ENCODE measurements at regions not wholly inside any gene's neighbourhood (a gene's known extent, or its start where the extent isn't known, plus 50 kb on each side); places are given as distances from the start of the nearest gene placed in this dataset.

- no peak for DNase-seq
- H3K9me3 ChIP-seq (ENCODE audit: severe bottlenecking) = no peaks in the 10 kb centered on the region
- no peak overlapping the region for H3K4me3 ChIP-seq (ENCODE audit: low read depth, low read length)
- no peak overlapping the region for H3K27ac ChIP-seq
- H3K27me3 ChIP-seq (ENCODE audit: insufficient read depth, low read depth, severe bottlenecking) = peaks cover 17% of the 10 kb centered on the region
- H3K36me3 ChIP-seq = no peaks in the 10 kb centered on the region
- TF ChIP-seq CTCF (IDR thresholded peaks at IDR 0.05; ENCODE audit: low read depth, low read length) = no peak
These were observed 266.0 kb upstream of the ZFHX3 start for GRCh38 chr16:73313950-73314349.

GRCh38 chr16:73311857-73312723 lies 264.2 kb upstream of the ZFHX3 start:
- H3K9me3 ChIP-seq (ENCODE audit: severe bottlenecking) = no peaks in the 10 kb centered on the region
- DNase-seq = no peak
- no peak for TF ChIP-seq CTCF (IDR thresholded peaks at IDR 0.05; ENCODE audit: low read depth, low read length)
- H3K27ac ChIP-seq = no peak overlapping the region
- H3K27me3 ChIP-seq (ENCODE audit: insufficient read depth, low read depth, severe bottlenecking) = peaks cover 16% of the 10 kb centered on the region
- no peaks in the 10 kb centered on the region for H3K36me3 ChIP-seq
- H3K4me3 ChIP-seq (ENCODE audit: low read depth, low read length) = no peak overlapping the region

GRCh38 chr16:73308771-73309170 lies 260.8 kb upstream of the ZFHX3 start:
- no peaks in the 10 kb centered on the region for H3K9me3 ChIP-seq (ENCODE audit: severe bottlenecking)
- H3K27me3 ChIP-seq (ENCODE audit: insufficient read depth, low read depth, severe bottlenecking) = peaks cover 18% of the 10 kb centered on the region
- DNase-seq = no peak
- no peak for TF ChIP-seq CTCF (IDR thresholded peaks at IDR 0.05; ENCODE audit: low read depth, low read length)
- no peak overlapping the region for H3K4me3 ChIP-seq (ENCODE audit: low read depth, low read length)
- no peaks in the 10 kb centered on the region for H3K36me3 ChIP-seq
- H3K27ac ChIP-seq = no peak overlapping the region

- DNase-seq = no peak
These were observed 259.0 kb upstream of the ZFHX3 start for GRCh38 chr16:73306901-73307413.

GRCh38 chr16:73304008-73304774 lies 256.3 kb upstream of the ZFHX3 start:
- Histone ChIP-seq H3K27ac (no peak overlapping the region), H3K9me3 (ENCODE audit: severe bottlenecking) (no peaks in the 10 kb centered on the region), H3K27me3 (ENCODE audit: insufficient read depth, low read depth, severe bottlenecking) (peaks cover 28% of the 10 kb centered on the region), H3K4me3 (ENCODE audit: low read depth, low read length) (no peak overlapping the region), H3K36me3 (no peaks in the 10 kb centered on the region)
- no peak for TF ChIP-seq CTCF (IDR thresholded peaks at IDR 0.05; ENCODE audit: low read depth, low read length)
- no peak for DNase-seq

More at GRCh38 chr16:73306901-73307413, 259.0 kb upstream of the ZFHX3 start:
- Histone ChIP-seq H3K4me3 (ENCODE audit: low read depth, low read length) (no peak overlapping the region), H3K27me3 (ENCODE audit: insufficient read depth, low read depth, severe bottlenecking) (peaks cover 24% of the 10 kb centered on the region), H3K27ac (no peak overlapping the region), H3K9me3 (ENCODE audit: severe bottlenecking) (no peaks in the 10 kb centered on the region), H3K36me3 (no peaks in the 10 kb centered on the region)
- no peak for TF ChIP-seq CTCF (IDR thresholded peaks at IDR 0.05; ENCODE audit: low read depth, low read length)
